ENCODE measurements at regions not wholly inside any gene's neighbourhood (a gene's known extent, or its start where the extent isn't known, plus 50 kb on each side); places are given as distances from the start of the nearest gene placed in this dataset.
"Not testable (repeated sequence)": the region's sequence is repeated elsewhere in the genome, so short reads cannot be mapped to it uniquely, and the experiment has no call there.

- H3K27ac Mint-ChIP-seq; H3K9me3 Mint-ChIP-seq; DNase-seq (ENCODE audit: low spot score); H3K4me1 Mint-ChIP-seq (ENCODE audit: low read depth); H3K27me3 Mint-ChIP-seq (ENCODE audit: insufficient read depth); H3K4me3 Mint-ChIP-seq; H3K36me3 Mint-ChIP-seq (ENCODE audit: low read depth); intact Hi-C loops (cut with micrococcal nuclease): not testable (repeated sequence)
Observed at GRCh38 chr3:161681831-161682230, 185.2 kb downstream of the OTOL1 start.

- no peak overlapping the region for H3K4me3 Mint-ChIP-seq
- DNase-seq (ENCODE audit: low spot score) = no peak
- no peaks in the 10 kb centered on the region for H3K4me1 Mint-ChIP-seq (ENCODE audit: low read depth)
- no peaks in the 10 kb centered on the region for H3K9me3 Mint-ChIP-seq
- intact Hi-C loops (cut with micrococcal nuclease) = no loop called here
- H3K27me3 Mint-ChIP-seq (ENCODE audit: insufficient read depth) = no peaks in the 10 kb centered on the region
- no peaks in the 10 kb centered on the region for H3K36me3 Mint-ChIP-seq (ENCODE audit: low read depth)
- H3K27ac Mint-ChIP-seq = no peak overlapping the region
Observed at GRCh38 chr3:161682715-161683114, 186.1 kb downstream of the OTOL1 start.

GRCh38 chr3:161689584-161690298 lies 193.1 kb downstream of the OTOL1 start:
- DNase-seq (ENCODE audit: low spot score) = no peak
- no peaks in the 10 kb centered on the region for H3K27me3 Mint-ChIP-seq (ENCODE audit: insufficient read depth)
- H3K9me3 Mint-ChIP-seq = no peaks in the 10 kb centered on the region
- H3K27ac Mint-ChIP-seq = no peak overlapping the region
- H3K4me1 Mint-ChIP-seq (ENCODE audit: low read depth) = no peaks in the 10 kb centered on the region
- H3K4me3 Mint-ChIP-seq = no peak overlapping the region
- intact Hi-C loops (cut with micrococcal nuclease) = no loop called here
- no peaks in the 10 kb centered on the region for H3K36me3 Mint-ChIP-seq (ENCODE audit: low read depth)

GRCh38 chr3:161690299-161690620 lies 193.7 kb downstream of the OTOL1 start:
- Mint-ChIP-seq H3K9me3 (no peaks in the 10 kb centered on the region), H3K27ac (no peak overlapping the region), H3K27me3 (ENCODE audit: insufficient read depth) (no peaks in the 10 kb centered on the region), H3K4me1 (ENCODE audit: low read depth) (no peaks in the 10 kb centered on the region), H3K4me3 (no peak overlapping the region), H3K36me3 (ENCODE audit: low read depth) (no peaks in the 10 kb centered on the region)
- no peak for DNase-seq (ENCODE audit: low spot score)
- intact Hi-C loops (cut with micrococcal nuclease) = no loop called here

GRCh38 chr3:161691677-161692076 lies 195.1 kb downstream of the OTOL1 start:
- intact Hi-C loops (cut with micrococcal nuclease) = no loop called here
- Mint-ChIP-seq H3K27me3 (ENCODE audit: insufficient read depth) (no peaks in the 10 kb centered on the region), H3K9me3 (no peaks in the 10 kb centered on the region), H3K36me3 (ENCODE audit: low read depth) (no peaks in the 10 kb centered on the region), H3K4me1 (ENCODE audit: low read depth) (no peaks in the 10 kb centered on the region), H3K4me3 (no peak overlapping the region), H3K27ac (no peak overlapping the region)
- DNase-seq (ENCODE audit: low spot score) = no peak

GRCh38 chr3:161694682-161695564 lies 198.3 kb downstream of the OTOL1 start:
- H3K4me3 Mint-ChIP-seq = no peak overlapping the region
- H3K36me3 Mint-ChIP-seq (ENCODE audit: low read depth) = no peaks in the 10 kb centered on the region
- H3K4me1 Mint-ChIP-seq (ENCODE audit: low read depth) = no peaks in the 10 kb centered on the region
- no peaks in the 10 kb centered on the region for H3K27me3 Mint-ChIP-seq (ENCODE audit: insufficient read depth)
- no peak overlapping the region for H3K27ac Mint-ChIP-seq
- H3K9me3 Mint-ChIP-seq = no peaks in the 10 kb centered on the region
- no peak for DNase-seq (ENCODE audit: low spot score)
- intact Hi-C loops (cut with micrococcal nuclease) = no loop called here

GRCh38 chr3:161695811-161696210 lies 199.2 kb downstream of the OTOL1 start:
- no peak overlapping the region for H3K27ac Mint-ChIP-seq
- H3K4me1 Mint-ChIP-seq (ENCODE audit: low read depth) = no peaks in the 10 kb centered on the region
- H3K4me3 Mint-ChIP-seq = no peak overlapping the region
- H3K36me3 Mint-ChIP-seq (ENCODE audit: low read depth) = no peaks in the 10 kb centered on the region
- H3K9me3 Mint-ChIP-seq = no peaks in the 10 kb centered on the region
- intact Hi-C loops (cut with micrococcal nuclease) = no loop called here
- no peaks in the 10 kb centered on the region for H3K27me3 Mint-ChIP-seq (ENCODE audit: insufficient read depth)
- DNase-seq (ENCODE audit: low spot score) = no peak

GRCh38 chr3:161700998-161701397 lies 204.4 kb downstream of the OTOL1 start:
- Mint-ChIP-seq H3K9me3 (no peaks in the 10 kb centered on the region), H3K27me3 (ENCODE audit: insufficient read depth) (no peaks in the 10 kb centered on the region), H3K36me3 (ENCODE audit: low read depth) (no peaks in the 10 kb centered on the region), H3K27ac (no peak overlapping the region), H3K4me1 (ENCODE audit: low read depth) (no peaks in the 10 kb centered on the region), H3K4me3 (no peak overlapping the region)
- intact Hi-C loops (cut with micrococcal nuclease) = no loop called here
- DNase-seq (ENCODE audit: low spot score) = no peak

- intact Hi-C loops (cut with micrococcal nuclease); H3K4me3 Mint-ChIP-seq; DNase-seq (ENCODE audit: low spot score); H3K27me3 Mint-ChIP-seq (ENCODE audit: insufficient read depth); H3K4me1 Mint-ChIP-seq (ENCODE audit: low read depth); H3K9me3 Mint-ChIP-seq; H3K27ac Mint-ChIP-seq; H3K36me3 Mint-ChIP-seq (ENCODE audit: low read depth): not testable (repeated sequence)
Observed at GRCh38 chr3:161707253-161707652, 210.6 kb downstream of the OTOL1 start.

- Mint-ChIP-seq H3K36me3 (ENCODE audit: low read depth) (no peaks in the 10 kb centered on the region), H3K9me3 (peaks cover 6% of the 10 kb centered on the region), H3K4me1 (ENCODE audit: low read depth) (no peaks in the 10 kb centered on the region), H3K27me3 (ENCODE audit: insufficient read depth) (peaks cover 4% of the 10 kb centered on the region), H3K27ac (no peak overlapping the region), H3K4me3 (no peak overlapping the region)
- intact Hi-C loops (cut with micrococcal nuclease) = no loop called here
- no peak for DNase-seq (ENCODE audit: low spot score)
Observed at GRCh38 chr3:161713731-161714130, 217.1 kb downstream of the OTOL1 start.

GRCh38 chr3:161731968-161732367 lies 235.4 kb downstream of the OTOL1 start:
- intact Hi-C loops (cut with micrococcal nuclease) = no loop called here
- H3K27ac Mint-ChIP-seq = no peak overlapping the region
- no peak for DNase-seq (ENCODE audit: low spot score)
- no peaks in the 10 kb centered on the region for H3K4me1 Mint-ChIP-seq (ENCODE audit: low read depth)
- H3K36me3 Mint-ChIP-seq (ENCODE audit: low read depth) = no peaks in the 10 kb centered on the region
- H3K27me3 Mint-ChIP-seq (ENCODE audit: insufficient read depth) = no peaks in the 10 kb centered on the region
- no peaks in the 10 kb centered on the region for H3K9me3 Mint-ChIP-seq
- no peak overlapping the region for H3K4me3 Mint-ChIP-seq

- Mint-ChIP-seq H3K27ac (no peak overlapping the region), H3K27me3 (ENCODE audit: insufficient read depth) (no peaks in the 10 kb centered on the region)
Observed at GRCh38 chr3:161737171-161737570, 240.6 kb downstream of the OTOL1 start.

GRCh38 chr3:161740421-161740820 lies 243.8 kb downstream of the OTOL1 start:
- no peak overlapping the region for H3K4me3 Mint-ChIP-seq
- H3K9me3 Mint-ChIP-seq = no peaks in the 10 kb centered on the region
- no peaks in the 10 kb centered on the region for H3K27me3 Mint-ChIP-seq (ENCODE audit: insufficient read depth)
- no peak overlapping the region for H3K27ac Mint-ChIP-seq
- intact Hi-C loops (cut with micrococcal nuclease) = no loop called here
- no peaks in the 10 kb centered on the region for H3K4me1 Mint-ChIP-seq (ENCODE audit: low read depth)
- no peaks in the 10 kb centered on the region for H3K36me3 Mint-ChIP-seq (ENCODE audit: low read depth)
- no peak for DNase-seq (ENCODE audit: low spot score)

More at GRCh38 chr3:161737171-161737570, 240.6 kb downstream of the OTOL1 start:
- no peak for DNase-seq (ENCODE audit: low spot score)
- Mint-ChIP-seq H3K4me1 (ENCODE audit: low read depth) (no peaks in the 10 kb centered on the region), H3K9me3 (no peaks in the 10 kb centered on the region), H3K4me3 (no peak overlapping the region), H3K36me3 (ENCODE audit: low read depth) (no peaks in the 10 kb centered on the region)
- intact Hi-C loops (cut with micrococcal nuclease) = no loop called here

Data from activated T-helper 1 cell treated with anti-CD3 and anti-CD28 coated beads, Interleukin-12 subunit alpha, Interleukin-12 subunit beta, Interleukin-2, Interleukin-4 antibody, amounts not matched to agents 30 ng/mL and 10 ng/mL and 1 ng/mL, durations not matched to agents 14 hours and 24 hours and 36 hours (primary cell).